Ascending aorta (tissue), 2 donors: ENCODE measurements at regions not wholly inside any gene's neighbourhood (a gene's known extent, or its start where the extent isn't known, plus 50 kb on each side); places are given as distances from the start of the nearest gene placed in this dataset.

Experiments
- DNase-seq, 2 donors: peaks; one replicate each; pipeline ENCODE4 v3.0.0-alpha.2; 2019; ENCODE audit warnings: low spot score in 2 of 2
- H3K27ac ChIP-seq, 2 donors: fragments of 200-600 bp; sonication (generic); one replicate each; pipeline ENCODE4 v1.5.1; 2016 to 2017; ENCODE audit warnings: mild to moderate bottlenecking in 1 of 2
- H3K27me3 ChIP-seq: fragments of 200-600 bp; sonication (generic); one replicate; pipeline ENCODE4 v1.5.1; 2017
- H3K36me3 ChIP-seq, 2 donors: fragments of 200-600 bp; sonication (generic); one replicate each; pipeline ENCODE4 v1.5.1; 2016
- H3K4me1 ChIP-seq, 2 donors: fragments of 200-600 bp; sonication (generic); one replicate each; pipeline ENCODE4 v1.5.1; 2016 to 2017; ENCODE audit warnings: mild to moderate bottlenecking in 1 of 2
- H3K4me3 ChIP-seq, 2 donors: fragments of 200-600 bp; sonication (generic); one replicate each; pipeline ENCODE4 v1.5.1; 2016 to 2017; ENCODE audit warnings: mild to moderate bottlenecking in 1 of 2
- H3K9me3 ChIP-seq, 2 donors: fragments of 200-600 bp; sonication (generic); one replicate each; pipeline ENCODE4 v1.5.1; 2016
- intact Hi-C: fragments of 100-400 bp; cut with DNase I; formaldehyde crosslinking; loops from one replicate; pipeline ENCODE4 v1.15.1; 2023
- TF ChIP-seq, protein P1 (sequence below), 3 experiments: fragments of 200-600 bp in 2 of 3; fragments of 450-650 bp in 1 of 3; sonication (generic) in 2 of 3; IDR thresholded peaks; one replicate each; pipeline ENCODE4 v1.5.1; 2016 to 2019; ENCODE audit warnings: antibody characterized with exemption in 3 of 3, mild to moderate bottlenecking in 1 of 3, moderate library complexity in 1 of 3

GRCh38 chr3:31295150-31295765 is 237.5 kb upstream of the STT3B start:
- TF ChIP-seq, protein P1, sequence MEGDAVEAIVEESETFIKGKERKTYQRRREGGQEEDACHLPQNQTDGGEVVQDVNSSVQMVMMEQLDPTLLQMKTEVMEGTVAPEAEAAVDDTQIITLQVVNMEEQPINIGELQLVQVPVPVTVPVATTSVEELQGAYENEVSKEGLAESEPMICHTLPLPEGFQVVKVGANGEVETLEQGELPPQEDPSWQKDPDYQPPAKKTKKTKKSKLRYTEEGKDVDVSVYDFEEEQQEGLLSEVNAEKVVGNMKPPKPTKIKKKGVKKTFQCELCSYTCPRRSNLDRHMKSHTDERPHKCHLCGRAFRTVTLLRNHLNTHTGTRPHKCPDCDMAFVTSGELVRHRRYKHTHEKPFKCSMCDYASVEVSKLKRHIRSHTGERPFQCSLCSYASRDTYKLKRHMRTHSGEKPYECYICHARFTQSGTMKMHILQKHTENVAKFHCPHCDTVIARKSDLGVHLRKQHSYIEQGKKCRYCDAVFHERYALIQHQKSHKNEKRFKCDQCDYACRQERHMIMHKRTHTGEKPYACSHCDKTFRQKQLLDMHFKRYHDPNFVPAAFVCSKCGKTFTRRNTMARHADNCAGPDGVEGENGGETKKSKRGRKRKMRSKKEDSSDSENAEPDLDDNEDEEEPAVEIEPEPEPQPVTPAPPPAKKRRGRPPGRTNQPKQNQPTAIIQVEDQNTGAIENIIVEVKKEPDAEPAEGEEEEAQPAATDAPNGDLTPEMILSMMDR (IDR thresholded peaks at IDR 0.05) = no peak
- no peak for DNase-seq
- no peaks in the 10 kb centered on the region for H3K27me3 ChIP-seq
- no peak overlapping the region for H3K27ac ChIP-seq
- intact Hi-C loops = no loop called here
- no peak overlapping the region for H3K4me3 ChIP-seq
- no peaks in the 10 kb centered on the region for H3K4me1 ChIP-seq
- no peaks in the 10 kb centered on the region for H3K36me3 ChIP-seq
- no peaks in the 10 kb centered on the region for H3K9me3 ChIP-seq

GRCh38 chr3:31297726-31298298 is 234.9 kb upstream of the STT3B start:
- DNase-seq = no peak
- TF ChIP-seq, protein P1 (IDR thresholded peaks at IDR 0.05) = no peak
- no peaks in the 10 kb centered on the region for H3K36me3 ChIP-seq
- H3K9me3 ChIP-seq = no peaks in the 10 kb centered on the region
- intact Hi-C loops = no loop called here
- no peak overlapping the region for H3K4me3 ChIP-seq
- H3K27ac ChIP-seq = no peak overlapping the region
- no peaks in the 10 kb centered on the region for H3K27me3 ChIP-seq
- H3K4me1 ChIP-seq = no peaks in the 10 kb centered on the region

- no peak for DNase-seq
- TF ChIP-seq, protein P1 (IDR thresholded peaks at IDR 0.05) = no peak
- H3K27ac ChIP-seq = no peak overlapping the region
- no peaks in the 10 kb centered on the region for H3K27me3 ChIP-seq
- no peak overlapping the region for H3K4me3 ChIP-seq
- no peaks in the 10 kb centered on the region for H3K4me1 ChIP-seq
- no peaks in the 10 kb centered on the region for H3K36me3 ChIP-seq
- intact Hi-C loops = no loop called here
- no peaks in the 10 kb centered on the region for H3K9me3 ChIP-seq
These were observed 232.0 kb upstream of the STT3B start for GRCh38 chr3:31300456-31301443.

- Histone ChIP-seq H3K4me1 (peaks cover 0 to 5% of the 10 kb centered on the region in 2 donors), H3K27ac (no peak overlapping the region), H3K4me3 (no peak overlapping the region), H3K9me3 (no peaks in the 10 kb centered on the region), H3K36me3 (no peaks in the 10 kb centered on the region), H3K27me3 (no peaks in the 10 kb centered on the region)
- TF ChIP-seq, protein P1 (IDR thresholded peaks at IDR 0.05) = no peak
- no peak for DNase-seq
- intact Hi-C loops = no loop called here
These were observed 230.4 kb upstream of the STT3B start for GRCh38 chr3:31302343-31302742.

DNA sequence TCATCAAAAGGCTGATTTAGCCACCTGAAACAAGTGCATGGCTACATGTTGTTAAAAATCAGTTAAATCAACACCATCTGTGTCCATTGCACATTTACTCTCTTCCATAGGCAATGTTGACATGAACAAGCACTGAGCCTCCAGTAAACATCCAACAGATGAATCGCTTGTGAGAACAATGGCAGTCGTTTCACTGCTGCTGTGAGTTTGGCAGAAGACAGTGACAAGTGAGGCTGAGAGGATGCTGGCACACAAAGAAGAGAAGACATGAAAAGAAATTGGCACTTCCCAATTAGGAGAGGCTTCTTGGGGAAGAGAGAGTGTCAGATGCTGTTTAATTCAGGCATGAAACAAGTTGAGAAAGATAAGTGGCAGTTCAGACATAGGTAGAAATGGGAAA is 227.4 kb upstream of the STT3B start:
- Histone ChIP-seq H3K27ac (no peak overlapping the region), H3K27me3 (no peaks in the 10 kb centered on the region), H3K9me3 (no peaks in the 10 kb centered on the region), H3K4me1 (peaks cover 0 to 10% of the 10 kb centered on the region in 2 donors), H3K4me3 (no peak overlapping the region), H3K36me3 (no peaks in the 10 kb centered on the region)
- no peak for DNase-seq
- intact Hi-C loops = no loop called here
- TF ChIP-seq, protein P1 (IDR thresholded peaks at IDR 0.05) = no peak
